ENCODE measurements at regions not wholly inside any gene's neighbourhood (a gene's known extent, or its start where the extent isn't known, plus 50 kb on each side); places are given as distances from the start of the nearest gene placed in this dataset.
"Not testable (repeated sequence)": the region's sequence is repeated elsewhere in the genome, so short reads cannot be mapped to it uniquely, and the experiment has no call there.

- no peak for DNase-seq
These were observed 640.4 kb upstream of the ARRDC3 start for GRCh38 chr5:92023555-92023954.

GRCh38 chr5:92023141-92023471 is 640.0 kb upstream of the ARRDC3 start:
- no peak for DNase-seq

GRCh38 chr5:92022415-92023140 is 639.5 kb upstream of the ARRDC3 start:
- no peak for DNase-seq

- no peak for DNase-seq
These were observed 636.4 kb upstream of the ARRDC3 start for GRCh38 chr5:92019376-92019990.

GRCh38 chr5:92017776-92018175 is 634.7 kb upstream of the ARRDC3 start:
- no peak for DNase-seq

GRCh38 chr5:92011845-92012244 is 628.7 kb upstream of the ARRDC3 start:
- DNase-seq: not testable (repeated sequence)

GRCh38 chr5:92003806-92004205 is 620.7 kb upstream of the ARRDC3 start:
- DNase-seq: no peak

- DNase-seq: no peak
These were observed 619.7 kb upstream of the ARRDC3 start for GRCh38 chr5:92002721-92003274.

- no peak for DNase-seq
These were observed 615.7 kb upstream of the ARRDC3 start for GRCh38 chr5:91998774-91999173.

GRCh38 chr5:91983869-91984268 is 600.8 kb upstream of the ARRDC3 start:
- no peak for DNase-seq

GRCh38 chr5:91978221-91978882 is 595.2 kb upstream of the ARRDC3 start:
- DNase-seq: no peak

GRCh38 chr5:91977579-91977978 is 594.5 kb upstream of the ARRDC3 start:
- DNase-seq: no peak

- no peak for DNase-seq
These were observed 593.3 kb upstream of the ARRDC3 start for GRCh38 chr5:91976451-91976850.

GRCh38 chr5:91963166-91963565 is 580.0 kb upstream of the ARRDC3 start:
- DNase-seq: no peak

- no peak for DNase-seq
These were observed 574.5 kb upstream of the ARRDC3 start for GRCh38 chr5:91957666-91958065.

GRCh38 chr5:91956738-91957137 is 573.6 kb upstream of the ARRDC3 start:
- DNase-seq: no peak

GRCh38 chr5:91955610-91956009 is 572.5 kb upstream of the ARRDC3 start:
- no peak for DNase-seq

GRCh38 chr5:91954136-91954535 is 571.0 kb upstream of the ARRDC3 start:
- DNase-seq: no peak

GRCh38 chr5:91950328-91950727 is 567.2 kb upstream of the ARRDC3 start:
- no peak for DNase-seq

GRCh38 chr5:91946870-91947269 is 563.8 kb upstream of the ARRDC3 start:
- no peak for DNase-seq

GRCh38 chr5:91941588-91941987 is 558.5 kb upstream of the ARRDC3 start:
- DNase-seq: no peak

GRCh38 chr5:91938441-91938840 is 555.3 kb upstream of the ARRDC3 start:
- DNase-seq: no peak

GRCh38 chr5:91937121-91937520 is 554.0 kb upstream of the ARRDC3 start:
- DNase-seq: no peak
